Endodermal cell (in vitro differentiated cells): ENCODE measurements at regions not wholly inside any gene's neighbourhood (a gene's known extent, or its start where the extent isn't known, plus 50 kb on each side); places are given as distances from the start of the nearest gene placed in this dataset.

ENCODE experiments used
- DNase-seq: peaks from one replicate; pipeline ENCODE4 v3.0.0-alpha.2; 2017
- H3K27ac ChIP-seq: 2 replicates; pipeline ENCODE4 v1.5.1; 2013; ENCODE audit warnings: mild to moderate bottlenecking, low read depth, low read length, moderate library complexity
- H3K27me3 ChIP-seq: 2 replicates; pipeline ENCODE4 v1.6.1; 2013; ENCODE audit warnings: mild to moderate bottlenecking, low read length, moderate library complexity; ENCODE audit not compliant: insufficient read depth, control insufficient read depth, poor library complexity, severe bottlenecking
- H3K36me3 ChIP-seq: 2 replicates; pipeline ENCODE4 v1.7.0; 2013; ENCODE audit warnings: mild to moderate bottlenecking, low read length, moderate library complexity; ENCODE audit not compliant: control insufficient read depth, insufficient read depth
- H3K4me1 ChIP-seq: one replicate; pipeline ENCODE4 v1.7.0; 2013; ENCODE audit warnings: low read length; ENCODE audit not compliant: control insufficient read depth, insufficient read depth
- H3K4me3 ChIP-seq: 2 replicates; pipeline ENCODE4 v1.5.1; 2013; ENCODE audit warnings: mild to moderate bottlenecking, low read length, moderate library complexity
- H3K9ac ChIP-seq: 2 replicates; pipeline ENCODE4 v1.6.1; 2013; ENCODE audit warnings: mild to moderate bottlenecking, low read length, moderate library complexity; ENCODE audit not compliant: poor library complexity, severe bottlenecking; ENCODE audit errors: extremely low read depth
- H3K9me3 ChIP-seq: 2 replicates; pipeline ENCODE4 v1.6.1; 2013; ENCODE audit warnings: mild to moderate bottlenecking, low read length, moderate library complexity; ENCODE audit not compliant: control insufficient read depth
- H3K27ac Mint-ChIP-seq: 2 replicates; pipeline ENCODE4 v1.8.0; 2020; ENCODE audit warnings: mixed read lengths
- H3K27me3 Mint-ChIP-seq: 2 replicates; pipeline ENCODE4 v1.8.0; 2021; ENCODE audit warnings: mild to moderate bottlenecking, mixed read lengths; ENCODE audit not compliant: insufficient read depth
- H3K36me3 Mint-ChIP-seq: 2 replicates; pipeline ENCODE4 v1.8.0; 2020; ENCODE audit warnings: low read depth, mixed read lengths
- H3K4me1 Mint-ChIP-seq: 2 replicates; pipeline ENCODE4 v1.8.0; 2020; ENCODE audit warnings: mixed read lengths
- H3K4me3 Mint-ChIP-seq: 2 replicates; pipeline ENCODE4 v1.8.0; 2020; ENCODE audit warnings: mild to moderate bottlenecking, moderate library complexity, mixed read lengths
- H3K9me3 Mint-ChIP-seq: 2 replicates; pipeline ENCODE4 v1.8.0; 2020; ENCODE audit warnings: mild to moderate bottlenecking, mixed read lengths
- WGBS, 2 experiments: methylation state at CpG; one replicate each; pipeline versions ENCODE4 v1.1.5 to v1.1.7; 2013; ENCODE audit warnings: missing lambda C conversion rate in 2 of 2, mixed read lengths in 1 of 2; ENCODE audit not compliant: insufficient coverage in 1 of 2, insufficient read length in 1 of 2; 5-methylcytosine and 5-hydroxymethylcytosine counted together
- TF ChIP-seq, protein P1 (sequence below): fragments of 200-600 bp; sonication (generic); conservative IDR thresholded peaks from 2 replicates; pipeline ENCODE4 v1.5.0; 2021; ENCODE audit warnings: antibody characterized with exemption, mild to moderate bottlenecking

DNA sequence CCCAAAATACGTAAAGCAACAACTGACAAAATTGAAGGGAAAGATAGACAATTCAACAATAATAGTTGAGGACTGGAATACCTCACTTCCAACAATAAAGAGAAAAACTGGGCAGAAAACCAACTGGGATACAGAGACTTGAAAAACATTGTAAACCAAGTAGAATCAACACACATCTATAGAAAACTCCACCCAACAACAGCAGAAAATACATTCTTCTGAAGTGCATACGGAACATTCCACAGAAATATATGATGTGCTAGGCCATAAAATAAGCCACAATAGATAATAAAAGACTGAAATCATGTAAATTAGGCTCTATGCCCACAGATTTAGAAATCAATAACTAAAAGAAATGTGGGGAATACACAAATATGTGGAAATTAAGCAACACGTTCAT, 98.4 kb upstream of the THBS1 start:
- Histone ChIP-seq H3K36me3 (no peaks in the 10 kb centered on the region), H3K9ac (no peak overlapping the region), H3K4me3 (no peak overlapping the region), H3K4me1 (no peaks in the 10 kb centered on the region), H3K27me3 (no peaks in the 10 kb centered on the region), H3K9me3 (no peaks in the 10 kb centered on the region), H3K27ac (no peak overlapping the region)
- 82% methylated on average over 3 of the region's 3 CpGs; no CpG with 5 or more reads in 1 of the 2 experiments for WGBS, 2 experiments
- Mint-ChIP-seq H3K27me3 (no peaks in the 10 kb centered on the region), H3K4me1 (no peaks in the 10 kb centered on the region), H3K36me3 (no peaks in the 10 kb centered on the region), H3K9me3 (no peaks in the 10 kb centered on the region), H3K4me3 (no peak overlapping the region), H3K27ac (no peak overlapping the region)
- no peak for DNase-seq
- TF ChIP-seq, protein P1, sequence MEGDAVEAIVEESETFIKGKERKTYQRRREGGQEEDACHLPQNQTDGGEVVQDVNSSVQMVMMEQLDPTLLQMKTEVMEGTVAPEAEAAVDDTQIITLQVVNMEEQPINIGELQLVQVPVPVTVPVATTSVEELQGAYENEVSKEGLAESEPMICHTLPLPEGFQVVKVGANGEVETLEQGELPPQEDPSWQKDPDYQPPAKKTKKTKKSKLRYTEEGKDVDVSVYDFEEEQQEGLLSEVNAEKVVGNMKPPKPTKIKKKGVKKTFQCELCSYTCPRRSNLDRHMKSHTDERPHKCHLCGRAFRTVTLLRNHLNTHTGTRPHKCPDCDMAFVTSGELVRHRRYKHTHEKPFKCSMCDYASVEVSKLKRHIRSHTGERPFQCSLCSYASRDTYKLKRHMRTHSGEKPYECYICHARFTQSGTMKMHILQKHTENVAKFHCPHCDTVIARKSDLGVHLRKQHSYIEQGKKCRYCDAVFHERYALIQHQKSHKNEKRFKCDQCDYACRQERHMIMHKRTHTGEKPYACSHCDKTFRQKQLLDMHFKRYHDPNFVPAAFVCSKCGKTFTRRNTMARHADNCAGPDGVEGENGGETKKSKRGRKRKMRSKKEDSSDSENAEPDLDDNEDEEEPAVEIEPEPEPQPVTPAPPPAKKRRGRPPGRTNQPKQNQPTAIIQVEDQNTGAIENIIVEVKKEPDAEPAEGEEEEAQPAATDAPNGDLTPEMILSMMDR: no peak

DNA sequence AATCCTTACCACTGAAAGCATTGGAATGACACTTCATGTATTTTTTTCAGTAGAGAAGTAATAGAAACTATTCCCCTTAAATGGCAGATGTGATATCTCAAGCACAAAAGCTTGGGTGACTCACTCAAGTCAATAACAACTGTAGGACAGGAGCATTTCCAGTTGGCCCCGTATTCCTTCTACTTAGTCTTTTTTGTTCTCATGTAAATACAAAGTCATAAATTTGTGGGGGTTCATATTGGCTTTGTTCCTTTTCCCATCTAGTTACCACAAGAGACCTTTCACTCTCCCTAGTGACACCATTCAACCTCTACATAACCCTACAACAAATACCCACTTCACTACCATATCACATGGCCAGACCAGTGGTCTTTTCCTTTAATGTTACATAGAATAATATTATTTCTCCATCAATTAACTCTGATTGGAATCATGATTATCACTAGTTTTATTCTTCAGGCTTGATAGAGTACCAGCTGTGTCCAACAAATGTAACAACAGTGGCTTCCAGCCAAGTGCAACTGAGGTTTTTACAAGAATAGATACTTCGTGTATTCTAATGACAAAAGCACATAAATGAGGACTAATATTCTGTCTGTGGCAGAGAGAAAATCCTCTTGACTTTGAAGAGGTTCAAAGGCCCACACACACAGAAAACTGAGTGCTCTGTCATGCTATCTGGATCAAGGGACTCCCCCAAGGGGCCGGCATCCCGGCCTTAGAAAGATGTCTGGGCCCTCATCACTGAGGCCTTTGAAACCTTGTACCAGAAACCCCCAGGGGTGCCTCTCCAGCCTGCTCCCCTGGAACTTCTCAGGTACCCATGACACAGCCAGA, 94.0 kb upstream of the THBS1 start:
- Mint-ChIP-seq H3K4me1 (no peaks in the 10 kb centered on the region), H3K36me3 (no peaks in the 10 kb centered on the region), H3K27me3 (no peaks in the 10 kb centered on the region), H3K4me3 (no peak overlapping the region), H3K27ac (no peak overlapping the region), H3K9me3 (no peaks in the 10 kb centered on the region)
- H3K4me1 ChIP-seq: no peaks in the 10 kb centered on the region
- TF ChIP-seq, protein P1: no peak
- H3K4me3 ChIP-seq: no peak overlapping the region
- WGBS, 2 experiments: 94 to 100% methylated on average over 1 to 4 of the region's 4 CpGs
- no peak for DNase-seq
- H3K9me3 ChIP-seq: no peaks in the 10 kb centered on the region
- H3K9ac ChIP-seq: no peak overlapping the region
- H3K36me3 ChIP-seq: no peaks in the 10 kb centered on the region
- H3K27ac ChIP-seq: no peak overlapping the region
- no peaks in the 10 kb centered on the region for H3K27me3 ChIP-seq

DNA sequence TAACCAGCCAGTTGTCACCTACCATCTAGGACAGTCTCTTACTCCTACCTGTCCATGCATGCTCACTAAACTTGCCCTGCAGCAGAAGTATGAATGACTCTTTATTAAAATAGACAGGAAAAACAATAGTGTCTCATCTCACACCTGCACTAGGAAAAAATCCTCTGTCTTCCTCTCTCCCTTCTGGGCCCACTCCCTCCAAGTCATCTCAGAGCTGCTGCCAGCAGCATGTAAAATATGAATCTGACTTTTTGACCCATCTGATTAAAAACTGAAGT, 93.5 kb upstream of the THBS1 start:
- no peaks in the 10 kb centered on the region for H3K4me1 ChIP-seq
- H3K9me3 ChIP-seq: no peaks in the 10 kb centered on the region
- H3K27me3 ChIP-seq: no peaks in the 10 kb centered on the region
- H3K4me3 ChIP-seq: no peak overlapping the region
- H3K36me3 ChIP-seq: no peaks in the 10 kb centered on the region
- Mint-ChIP-seq H3K27ac (no peak overlapping the region), H3K9me3 (no peaks in the 10 kb centered on the region), H3K27me3 (no peaks in the 10 kb centered on the region), H3K4me1 (no peaks in the 10 kb centered on the region), H3K36me3 (no peaks in the 10 kb centered on the region), H3K4me3 (no peak overlapping the region)
- no peak overlapping the region for H3K9ac ChIP-seq
- no peak for DNase-seq
- H3K27ac ChIP-seq: no peak overlapping the region
- TF ChIP-seq, protein P1: no peak
